ENCODE measurements at regions not wholly inside any gene's neighbourhood (a gene's known extent, or its start where the extent isn't known, plus 50 kb on each side); places are given as distances from the start of the nearest gene placed in this dataset.

DNA sequence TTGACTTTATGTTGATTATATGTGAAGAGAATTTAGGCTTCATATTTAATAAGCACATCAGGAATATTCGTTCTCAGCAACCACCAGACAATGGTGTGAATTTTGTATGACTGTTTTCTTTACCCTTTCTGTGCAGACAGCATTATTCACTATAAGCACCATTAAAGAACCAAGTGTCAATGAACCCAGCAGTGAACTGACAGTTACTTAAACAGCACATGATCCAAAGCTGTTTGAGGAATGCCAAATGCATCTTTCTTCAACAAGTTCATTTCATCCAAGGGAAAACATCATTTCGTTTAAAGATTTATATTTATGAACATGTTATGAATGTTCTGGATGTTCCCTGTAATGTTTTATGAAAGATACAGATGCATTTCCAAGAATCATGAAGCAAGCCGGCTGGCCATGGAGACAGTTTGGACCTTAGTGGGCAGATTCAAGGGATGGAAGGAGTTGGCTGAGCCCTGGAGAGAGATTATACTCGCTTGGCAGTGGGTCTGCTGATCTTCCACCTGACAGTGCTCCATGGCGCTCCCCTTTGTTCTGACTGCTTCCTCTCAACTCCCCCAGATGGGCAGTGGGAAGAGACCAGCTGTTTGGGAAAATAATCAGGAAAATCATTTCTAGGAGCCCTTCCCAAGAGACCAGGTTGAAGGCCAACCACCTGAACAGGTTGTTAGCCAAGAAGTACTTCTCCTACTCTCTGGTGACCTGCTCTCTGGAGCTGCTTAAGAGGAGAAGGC is 326.0 kb upstream of the RSPO3 start:
- Histone ChIP-seq H3K4me3 (no peak overlapping the region), H3K4me2 (no peak overlapping the region), H3K79me2 (replicated peaks; ENCODE audit: insufficient read depth) (no peaks in the 10 kb centered on the region), H3K27me3 (ENCODE audit: insufficient read depth) (no peaks in the 10 kb centered on the region), H3K27ac (ENCODE audit: low read depth) (no peak overlapping the region), H3K36me3 (ENCODE audit: insufficient read depth) (no peaks in the 10 kb centered on the region), H3K4me1 (ENCODE audit: insufficient read depth) (no peaks in the 10 kb centered on the region), H2AFZ (no peak overlapping the region), H3K9me2 (ENCODE audit: insufficient read depth) (no peaks in the 10 kb centered on the region; the same call in 1 of the 2 replicates), H4K20me1 (replicated peaks; ENCODE audit: insufficient read depth) (no peaks in the 10 kb centered on the region), H3F3A (replicated peaks; ENCODE audit: low read depth) (no peaks in the 10 kb centered on the region)
- Mint-ChIP-seq H3K4me3 (no peak overlapping the region), H3K36me3 (ENCODE audit: low read depth) (no peaks in the 10 kb centered on the region), H3K9me3 (no peaks in the 10 kb centered on the region), H3K27ac (no peak overlapping the region), H3K27me3 (ENCODE audit: insufficient read depth, low read depth, poor library complexity) (no peaks in the 10 kb centered on the region), H3K4me1 (no peaks in the 10 kb centered on the region)
- DNase-seq (ENCODE audit: low spot score) (no peak), ATAC-seq (no peak)
- TF ChIP-seq CREB1 (CRISPR knock-in tag; IDR thresholded peaks at IDR 0.05; ENCODE audit: low read depth): no peak
- no peak for TF ChIP-seq ZNF114 (CRISPR knock-in tag; IDR thresholded peaks at IDR 0.05)
- TF ChIP-seq EZH2 (IDR thresholded peaks at IDR 0.05; ENCODE audit: low read depth, unreplicated experiment): no peak
- TF ChIP-seq, protein P1, sequence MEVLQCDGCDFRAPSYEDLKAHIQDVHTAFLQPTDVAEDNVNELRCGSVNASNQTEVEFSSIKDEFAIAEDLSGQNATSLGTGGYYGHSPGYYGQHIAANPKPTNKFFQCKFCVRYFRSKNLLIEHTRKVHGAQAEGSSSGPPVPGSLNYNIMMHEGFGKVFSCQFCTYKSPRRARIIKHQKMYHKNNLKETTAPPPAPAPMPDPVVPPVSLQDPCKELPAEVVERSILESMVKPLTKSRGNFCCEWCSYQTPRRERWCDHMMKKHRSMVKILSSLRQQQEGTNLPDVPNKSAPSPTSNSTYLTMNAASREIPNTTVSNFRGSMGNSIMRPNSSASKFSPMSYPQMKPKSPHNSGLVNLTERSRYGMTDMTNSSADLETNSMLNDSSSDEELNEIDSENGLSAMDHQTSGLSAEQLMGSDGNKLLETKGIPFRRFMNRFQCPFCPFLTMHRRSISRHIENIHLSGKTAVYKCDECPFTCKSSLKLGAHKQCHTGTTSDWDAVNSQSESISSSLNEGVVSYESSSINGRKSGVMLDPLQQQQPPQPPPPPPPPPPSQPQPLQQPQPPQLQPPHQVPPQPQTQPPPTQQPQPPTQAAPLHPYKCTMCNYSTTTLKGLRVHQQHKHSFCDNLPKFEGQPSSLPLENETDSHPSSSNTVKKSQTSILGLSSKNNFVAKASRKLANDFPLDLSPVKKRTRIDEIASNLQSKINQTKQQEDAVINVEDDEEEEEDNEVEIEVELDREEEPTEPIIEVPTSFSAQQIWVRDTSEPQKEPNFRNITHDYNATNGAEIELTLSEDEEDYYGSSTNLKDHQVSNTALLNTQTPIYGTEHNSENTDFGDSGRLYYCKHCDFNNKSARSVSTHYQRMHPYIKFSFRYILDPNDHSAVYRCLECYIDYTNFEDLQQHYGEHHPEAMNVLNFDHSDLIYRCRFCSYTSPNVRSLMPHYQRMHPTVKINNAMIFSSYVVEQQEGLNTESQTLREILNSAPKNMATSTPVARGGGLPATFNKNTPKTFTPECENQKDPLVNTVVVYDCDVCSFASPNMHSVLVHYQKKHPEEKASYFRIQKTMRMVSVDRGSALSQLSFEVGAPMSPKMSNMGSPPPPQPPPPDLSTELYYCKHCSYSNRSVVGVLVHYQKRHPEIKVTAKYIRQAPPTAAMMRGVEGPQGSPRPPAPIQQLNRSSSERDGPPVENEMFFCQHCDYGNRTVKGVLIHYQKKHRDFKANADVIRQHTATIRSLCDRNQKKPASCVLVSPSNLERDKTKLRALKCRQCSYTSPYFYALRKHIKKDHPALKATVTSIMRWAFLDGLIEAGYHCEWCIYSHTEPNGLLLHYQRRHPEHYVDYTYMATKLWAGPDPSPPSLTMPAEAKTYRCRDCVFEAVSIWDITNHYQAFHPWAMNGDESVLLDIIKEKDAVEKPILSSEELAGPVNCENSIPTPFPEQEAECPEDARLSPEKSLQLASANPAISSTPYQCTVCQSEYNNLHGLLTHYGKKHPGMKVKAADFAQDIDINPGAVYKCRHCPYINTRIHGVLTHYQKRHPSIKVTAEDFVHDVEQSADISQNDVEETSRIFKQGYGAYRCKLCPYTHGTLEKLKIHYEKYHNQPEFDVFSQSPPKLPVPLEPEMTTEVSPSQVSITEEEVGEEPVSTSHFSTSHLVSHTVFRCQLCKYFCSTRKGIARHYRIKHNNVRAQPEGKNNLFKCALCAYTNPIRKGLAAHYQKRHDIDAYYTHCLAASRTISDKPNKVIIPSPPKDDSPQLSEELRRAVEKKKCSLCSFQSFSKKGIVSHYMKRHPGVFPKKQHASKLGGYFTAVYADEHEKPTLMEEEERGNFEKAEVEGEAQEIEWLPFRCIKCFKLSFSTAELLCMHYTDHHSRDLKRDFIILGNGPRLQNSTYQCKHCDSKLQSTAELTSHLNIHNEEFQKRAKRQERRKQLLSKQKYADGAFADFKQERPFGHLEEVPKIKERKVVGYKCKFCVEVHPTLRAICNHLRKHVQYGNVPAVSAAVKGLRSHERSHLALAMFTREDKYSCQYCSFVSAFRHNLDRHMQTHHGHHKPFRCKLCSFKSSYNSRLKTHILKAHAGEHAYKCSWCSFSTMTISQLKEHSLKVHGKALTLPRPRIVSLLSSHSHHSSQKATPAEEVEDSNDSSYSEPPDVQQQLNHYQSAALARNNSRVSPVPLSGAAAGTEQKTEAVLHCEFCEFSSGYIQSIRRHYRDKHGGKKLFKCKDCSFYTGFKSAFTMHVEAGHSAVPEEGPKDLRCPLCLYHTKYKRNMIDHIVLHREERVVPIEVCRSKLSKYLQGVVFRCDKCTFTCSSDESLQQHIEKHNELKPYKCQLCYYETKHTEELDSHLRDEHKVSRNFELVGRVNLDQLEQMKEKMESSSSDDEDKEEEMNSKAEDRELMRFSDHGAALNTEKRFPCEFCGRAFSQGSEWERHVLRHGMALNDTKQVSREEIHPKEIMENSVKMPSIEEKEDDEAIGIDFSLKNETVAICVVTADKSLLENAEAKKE (CRISPR knock-in tag; IDR thresholded peaks at IDR 0.05): no peak
- no peak for TF ChIP-seq JUNB (IDR thresholded peaks at IDR 0.05; ENCODE audit: unreplicated experiment)
- TF ChIP-seq POLR2AphosphoS5 (IDR thresholded peaks at IDR 0.05; ENCODE audit: low read depth): no peak
- TF ChIP-seq, protein P2, sequence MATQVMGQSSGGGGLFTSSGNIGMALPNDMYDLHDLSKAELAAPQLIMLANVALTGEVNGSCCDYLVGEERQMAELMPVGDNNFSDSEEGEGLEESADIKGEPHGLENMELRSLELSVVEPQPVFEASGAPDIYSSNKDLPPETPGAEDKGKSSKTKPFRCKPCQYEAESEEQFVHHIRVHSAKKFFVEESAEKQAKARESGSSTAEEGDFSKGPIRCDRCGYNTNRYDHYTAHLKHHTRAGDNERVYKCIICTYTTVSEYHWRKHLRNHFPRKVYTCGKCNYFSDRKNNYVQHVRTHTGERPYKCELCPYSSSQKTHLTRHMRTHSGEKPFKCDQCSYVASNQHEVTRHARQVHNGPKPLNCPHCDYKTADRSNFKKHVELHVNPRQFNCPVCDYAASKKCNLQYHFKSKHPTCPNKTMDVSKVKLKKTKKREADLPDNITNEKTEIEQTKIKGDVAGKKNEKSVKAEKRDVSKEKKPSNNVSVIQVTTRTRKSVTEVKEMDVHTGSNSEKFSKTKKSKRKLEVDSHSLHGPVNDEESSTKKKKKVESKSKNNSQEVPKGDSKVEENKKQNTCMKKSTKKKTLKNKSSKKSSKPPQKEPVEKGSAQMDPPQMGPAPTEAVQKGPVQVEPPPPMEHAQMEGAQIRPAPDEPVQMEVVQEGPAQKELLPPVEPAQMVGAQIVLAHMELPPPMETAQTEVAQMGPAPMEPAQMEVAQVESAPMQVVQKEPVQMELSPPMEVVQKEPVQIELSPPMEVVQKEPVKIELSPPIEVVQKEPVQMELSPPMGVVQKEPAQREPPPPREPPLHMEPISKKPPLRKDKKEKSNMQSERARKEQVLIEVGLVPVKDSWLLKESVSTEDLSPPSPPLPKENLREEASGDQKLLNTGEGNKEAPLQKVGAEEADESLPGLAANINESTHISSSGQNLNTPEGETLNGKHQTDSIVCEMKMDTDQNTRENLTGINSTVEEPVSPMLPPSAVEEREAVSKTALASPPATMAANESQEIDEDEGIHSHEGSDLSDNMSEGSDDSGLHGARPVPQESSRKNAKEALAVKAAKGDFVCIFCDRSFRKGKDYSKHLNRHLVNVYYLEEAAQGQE (IDR thresholded peaks at IDR 0.05; ENCODE audit: unreplicated experiment): no peak
- no peak for TF ChIP-seq EZH2phosphoT487 (IDR thresholded peaks at IDR 0.05; ENCODE audit: unreplicated experiment)
- no peak for TF ChIP-seq ZNF331 (CRISPR knock-in tag; IDR thresholded peaks at IDR 0.05; ENCODE audit: low read depth)
- TF ChIP-seq STAT1 (IDR thresholded peaks at IDR 0.05; ENCODE audit: unreplicated experiment): no peak
- TF ChIP-seq, protein P3, sequence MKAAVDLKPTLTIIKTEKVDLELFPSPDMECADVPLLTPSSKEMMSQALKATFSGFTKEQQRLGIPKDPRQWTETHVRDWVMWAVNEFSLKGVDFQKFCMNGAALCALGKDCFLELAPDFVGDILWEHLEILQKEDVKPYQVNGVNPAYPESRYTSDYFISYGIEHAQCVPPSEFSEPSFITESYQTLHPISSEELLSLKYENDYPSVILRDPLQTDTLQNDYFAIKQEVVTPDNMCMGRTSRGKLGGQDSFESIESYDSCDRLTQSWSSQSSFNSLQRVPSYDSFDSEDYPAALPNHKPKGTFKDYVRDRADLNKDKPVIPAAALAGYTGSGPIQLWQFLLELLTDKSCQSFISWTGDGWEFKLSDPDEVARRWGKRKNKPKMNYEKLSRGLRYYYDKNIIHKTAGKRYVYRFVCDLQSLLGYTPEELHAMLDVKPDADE (IDR thresholded peaks at IDR 0.05): no peak
- TF ChIP-seq, protein P4, sequence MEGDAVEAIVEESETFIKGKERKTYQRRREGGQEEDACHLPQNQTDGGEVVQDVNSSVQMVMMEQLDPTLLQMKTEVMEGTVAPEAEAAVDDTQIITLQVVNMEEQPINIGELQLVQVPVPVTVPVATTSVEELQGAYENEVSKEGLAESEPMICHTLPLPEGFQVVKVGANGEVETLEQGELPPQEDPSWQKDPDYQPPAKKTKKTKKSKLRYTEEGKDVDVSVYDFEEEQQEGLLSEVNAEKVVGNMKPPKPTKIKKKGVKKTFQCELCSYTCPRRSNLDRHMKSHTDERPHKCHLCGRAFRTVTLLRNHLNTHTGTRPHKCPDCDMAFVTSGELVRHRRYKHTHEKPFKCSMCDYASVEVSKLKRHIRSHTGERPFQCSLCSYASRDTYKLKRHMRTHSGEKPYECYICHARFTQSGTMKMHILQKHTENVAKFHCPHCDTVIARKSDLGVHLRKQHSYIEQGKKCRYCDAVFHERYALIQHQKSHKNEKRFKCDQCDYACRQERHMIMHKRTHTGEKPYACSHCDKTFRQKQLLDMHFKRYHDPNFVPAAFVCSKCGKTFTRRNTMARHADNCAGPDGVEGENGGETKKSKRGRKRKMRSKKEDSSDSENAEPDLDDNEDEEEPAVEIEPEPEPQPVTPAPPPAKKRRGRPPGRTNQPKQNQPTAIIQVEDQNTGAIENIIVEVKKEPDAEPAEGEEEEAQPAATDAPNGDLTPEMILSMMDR (conservative IDR thresholded peaks at IDR 0.05; ENCODE audit: low read depth in 2 of 2): no peak
- TF ChIP-seq NANOG (IDR thresholded peaks at IDR 0.05; ENCODE audit: borderline replicate concordance): no peak
